ENCODE measurements at regions not wholly inside any gene's neighbourhood (a gene's known extent, or its start where the extent isn't known, plus 50 kb on each side); places are given as distances from the start of the nearest gene placed in this dataset.
"Not testable (repeated sequence)": the region's sequence is repeated elsewhere in the genome, so short reads cannot be mapped to it uniquely, and the experiment has no call there.

GRCh38 chr10:2880050-2880449, 187.3 kb upstream of the PFKP start:
- H4K5ac ChIP-seq (ENCODE audit: low read depth, low read length); POLR2A ChIA-PET (ENCODE audit: unreplicated experiment); dilution Hi-C loops (cut with HindIII; ENCODE audit: low sequenced_read_pairs, unreplicated experiment); H3K9me3 ChIP-seq (ENCODE audit: control insufficient read depth, insufficient read depth, low read length); H4K8ac ChIP-seq (ENCODE audit: low read depth in 2 of 2, low read length in 2 of 2); H3K27ac ChIP-seq (ENCODE audit: insufficient read depth, low read length); ATAC-seq (ENCODE audit: low read depth); H4K20me1 ChIP-seq (ENCODE audit: insufficient read depth, low read length); H3K79me1 ChIP-seq (ENCODE audit: low read depth in 1 of 2, low read length in 2 of 2); H3K4me1 ChIP-seq (ENCODE audit: control insufficient read depth, insufficient read depth, low read length); intact Hi-C loops (cut with micrococcal nuclease); H3K23ac ChIP-seq (ENCODE audit: low read depth, low read length); CTCF ChIA-PET; H3K9me1 ChIP-seq (ENCODE audit: insufficient read depth, low read length); BruUV-seq (replicated peaks); H3K36me3 ChIP-seq (ENCODE audit: control insufficient read depth, insufficient read depth, low read length); H3K18ac ChIP-seq (ENCODE audit: low read depth, low read length); H2BK15ac ChIP-seq (ENCODE audit: low read depth, low read length); H3K27me3 ChIP-seq (ENCODE audit: control insufficient read depth, insufficient read depth, low read length); H2AFZ ChIP-seq (replicated peaks; ENCODE audit: low read length, poor library complexity); in situ Hi-C loops (cut with MboI; ENCODE audit: low sequenced_read_pairs); DNase-seq; H2BK5ac ChIP-seq (ENCODE audit: low read depth, low read length, poor library complexity, severe bottlenecking); H3K4me2 ChIP-seq (ENCODE audit: low read depth, low read length); H2BK120ac ChIP-seq (ENCODE audit: low read depth, low read length); H2AK9ac ChIP-seq (replicated peaks; ENCODE audit: low read depth, low read length, poor library complexity); H2AK5ac ChIP-seq (ENCODE audit: low read depth, low read length); H3K4ac ChIP-seq (ENCODE audit: low read depth, low read length); H3K14ac ChIP-seq (replicated peaks; ENCODE audit: low read depth, low read length); H3K4me3 ChIP-seq (ENCODE audit: insufficient read depth, low read depth, low read length); H3K9ac ChIP-seq (ENCODE audit: low read depth, low read length); H4K91ac ChIP-seq (ENCODE audit: insufficient read depth, low read depth, low read length); H3K56ac ChIP-seq (ENCODE audit: extremely low read depth, insufficient read depth, low read length); H2BK20ac ChIP-seq (ENCODE audit: low read depth, low read length): not testable (repeated sequence)
- no CpG with 5 or more reads among the region's 2 CpGs for WGBS, 2 experiments (ENCODE audit: extremely low coverage in 2 of 2, insufficient read length in 1 of 2)
